Activated CD4-positive, alpha-beta T cell treated with anti-CD3 and anti-CD28 coated beads, Interleukin-2, amount 10 ng/mL, durations not matched to agents 24 days and 14 days (primary cell): ENCODE measurements at regions not wholly inside any gene's neighbourhood (a gene's known extent, or its start where the extent isn't known, plus 50 kb on each side); places are given as distances from the start of the nearest gene placed in this dataset.

ENCODE experiments used
- DNase-seq: peaks from one replicate; pipeline ENCODE4 v3.0.0; 2022
- H3K27ac Mint-ChIP-seq: one replicate; pipeline ENCODE4 v1.8.0; 2022; ENCODE audit warnings: mild to moderate bottlenecking, mixed read lengths
- H3K27me3 Mint-ChIP-seq: one replicate; pipeline ENCODE4 v1.8.0; 2022; ENCODE audit warnings: mixed read lengths
- H3K36me3 Mint-ChIP-seq: one replicate; pipeline ENCODE4 v1.8.0; 2022; ENCODE audit warnings: low read depth, mild to moderate bottlenecking, mixed read lengths
- H3K4me1 Mint-ChIP-seq: one replicate; pipeline ENCODE4 v1.8.0; 2021; ENCODE audit warnings: mixed read lengths
- H3K4me3 Mint-ChIP-seq: one replicate; pipeline ENCODE4 v1.8.0; 2022; ENCODE audit warnings: mild to moderate bottlenecking, moderate library complexity, mixed read lengths
- H3K9me3 Mint-ChIP-seq: one replicate; pipeline ENCODE4 v1.8.0; 2021; ENCODE audit warnings: mixed read lengths
- intact Hi-C: fragments of 100-400 bp; cut with micrococcal nuclease; formaldehyde crosslinking; loops from one replicate; pipeline ENCODE4 v1.15.1; 2023

GRCh38 chr12:76611533-76611932 is 52.0 kb upstream of the OSBPL8 start:
- Mint-ChIP-seq H3K27ac (no peak overlapping the region), H3K27me3 (peaks cover 17% of the 10 kb centered on the region)
- intact Hi-C loops, result no loop called here

DNA sequence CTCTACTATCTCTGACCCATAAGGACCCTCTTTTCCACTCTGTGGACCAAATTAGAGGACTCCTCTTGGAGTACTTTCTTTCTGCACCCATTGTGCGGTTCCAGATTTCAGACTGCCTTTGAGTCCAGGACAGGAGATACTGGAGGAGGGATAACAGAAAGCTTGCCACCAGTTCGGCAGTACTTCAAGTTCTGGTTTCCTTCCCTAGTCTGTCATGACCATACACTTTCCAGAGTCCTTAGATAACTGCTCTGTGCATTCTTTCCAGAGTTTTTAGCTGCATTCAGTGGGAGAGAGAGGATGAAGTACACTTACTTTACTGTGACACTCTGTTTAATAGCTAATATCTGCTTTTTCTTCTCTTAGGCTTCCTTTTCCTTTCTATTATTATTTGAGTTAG is 54.8 kb upstream of the OSBPL8 start:
- DNase-seq, result no peak

More at GRCh38 chr12:76611533-76611932, 52.0 kb upstream of the OSBPL8 start:
- no peak for DNase-seq
- no peaks in the 10 kb centered on the region for H3K9me3 Mint-ChIP-seq
- H3K4me1 Mint-ChIP-seq, result no peaks in the 10 kb centered on the region
- no peaks in the 10 kb centered on the region for H3K36me3 Mint-ChIP-seq
- H3K4me3 Mint-ChIP-seq, result no peak overlapping the region

DNA sequence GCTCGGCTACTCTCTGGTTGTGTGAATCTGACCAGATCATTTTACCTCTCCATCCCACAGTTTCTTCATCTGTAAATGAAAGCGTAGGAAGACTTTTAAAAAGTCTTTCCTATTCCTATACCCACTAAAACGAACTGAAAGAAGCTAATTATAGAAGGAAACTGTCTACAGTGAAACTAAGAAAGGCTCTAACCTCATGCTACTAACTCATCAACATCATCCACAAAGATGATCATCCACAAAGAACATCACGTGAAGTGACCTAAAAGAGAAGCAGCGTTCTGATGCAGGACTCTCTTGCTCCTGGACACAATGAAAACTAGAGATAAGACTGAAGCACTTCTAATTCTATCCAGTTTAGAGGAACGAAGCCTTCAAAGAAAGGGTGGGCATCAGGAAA is 58.5 kb upstream of the OSBPL8 start:
- no peaks in the 10 kb centered on the region for H3K36me3 Mint-ChIP-seq
- H3K9me3 Mint-ChIP-seq, result no peaks in the 10 kb centered on the region
- intact Hi-C loops, result no loop called here
- peaks cover 4% of the 10 kb centered on the region for H3K4me1 Mint-ChIP-seq
- no peak overlapping the region for H3K4me3 Mint-ChIP-seq
- no peak overlapping the region for H3K27ac Mint-ChIP-seq
- peaks cover 12% of the 10 kb centered on the region for H3K27me3 Mint-ChIP-seq
- no peak for DNase-seq

More for the DNA sequence above, 54.8 kb upstream of the OSBPL8 start:
- intact Hi-C loops, result no loop called here
- Mint-ChIP-seq H3K27ac (no peak overlapping the region), H3K4me1 (no peaks in the 10 kb centered on the region), H3K36me3 (no peaks in the 10 kb centered on the region), H3K27me3 (peaks cover 20% of the 10 kb centered on the region), H3K9me3 (no peaks in the 10 kb centered on the region), H3K4me3 (no peak overlapping the region)

- Mint-ChIP-seq H3K4me3 (no peak overlapping the region), H3K4me1 (peaks cover 4% of the 10 kb centered on the region), H3K27ac (no peak overlapping the region), H3K36me3 (no peaks in the 10 kb centered on the region), H3K27me3 (peaks cover 3% of the 10 kb centered on the region), H3K9me3 (no peaks in the 10 kb centered on the region)
- intact Hi-C loops, result loop anchor here (1.0 to 5.0 kb wide), 3 partner anchors 170 to 390 kb away; partner anchors contain the start of gene CSRP2
- peak; percentile 89 for DNase-seq
Observed at GRCh38 chr12:76621582-76622024, 62.0 kb upstream of the OSBPL8 start.

- Mint-ChIP-seq H3K4me1 (peaks cover 4% of the 10 kb centered on the region), H3K36me3 (no peaks in the 10 kb centered on the region), H3K27me3 (peaks cover 3% of the 10 kb centered on the region), H3K9me3 (no peaks in the 10 kb centered on the region), H3K27ac (no peak overlapping the region), H3K4me3 (no peak overlapping the region)
- no peak for DNase-seq
- intact Hi-C loops, result loop anchor here (5.0 kb wide), 1 partner anchor 255 kb away; the partner anchor contains the start of gene CSRP2
Observed at GRCh38 chr12:76622351-76622750, 62.8 kb upstream of the OSBPL8 start.

DNA sequence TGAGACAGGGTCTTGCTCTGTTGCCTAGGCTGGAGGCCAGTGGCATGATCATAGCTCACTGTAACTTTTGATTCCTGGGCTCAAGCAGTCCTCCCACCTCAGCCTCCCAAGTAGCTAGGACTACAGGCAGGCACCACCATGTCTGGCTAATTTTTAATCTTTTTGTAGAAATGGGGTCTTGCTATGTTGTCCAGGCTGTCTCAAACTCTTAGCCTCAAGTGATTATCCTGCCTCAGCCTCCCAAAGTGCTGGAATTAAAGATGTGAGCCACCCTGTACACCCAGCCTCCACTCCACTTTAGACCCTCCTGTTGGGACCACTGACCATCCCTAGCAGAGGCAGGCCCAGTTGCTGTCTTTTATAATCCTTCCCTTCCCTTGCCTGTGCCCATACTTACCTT is 63.3 kb upstream of the OSBPL8 start:
- Mint-ChIP-seq H3K27ac (no peak overlapping the region), H3K4me3 (no peak overlapping the region), H3K27me3 (peaks cover 2% of the 10 kb centered on the region), H3K9me3 (no peaks in the 10 kb centered on the region), H3K4me1 (peaks cover 4% of the 10 kb centered on the region), H3K36me3 (no peaks in the 10 kb centered on the region)
- intact Hi-C loops, result loop anchor here (5.0 kb wide), 1 partner anchor 254 kb away; the partner anchor contains the start of gene CSRP2
- DNase-seq, result no peak

GRCh38 chr12:76623931-76624330 is 64.4 kb upstream of the OSBPL8 start:
- Mint-ChIP-seq H3K4me3 (no peak overlapping the region), H3K27me3 (no peaks in the 10 kb centered on the region), H3K36me3 (no peaks in the 10 kb centered on the region), H3K9me3 (no peaks in the 10 kb centered on the region), H3K4me1 (peaks cover 4% of the 10 kb centered on the region), H3K27ac (no peak overlapping the region)
- intact Hi-C loops, result loop anchor here (5.0 kb wide), 1 partner anchor 253 kb away; the partner anchor contains the start of gene CSRP2
- no peak for DNase-seq

DNA sequence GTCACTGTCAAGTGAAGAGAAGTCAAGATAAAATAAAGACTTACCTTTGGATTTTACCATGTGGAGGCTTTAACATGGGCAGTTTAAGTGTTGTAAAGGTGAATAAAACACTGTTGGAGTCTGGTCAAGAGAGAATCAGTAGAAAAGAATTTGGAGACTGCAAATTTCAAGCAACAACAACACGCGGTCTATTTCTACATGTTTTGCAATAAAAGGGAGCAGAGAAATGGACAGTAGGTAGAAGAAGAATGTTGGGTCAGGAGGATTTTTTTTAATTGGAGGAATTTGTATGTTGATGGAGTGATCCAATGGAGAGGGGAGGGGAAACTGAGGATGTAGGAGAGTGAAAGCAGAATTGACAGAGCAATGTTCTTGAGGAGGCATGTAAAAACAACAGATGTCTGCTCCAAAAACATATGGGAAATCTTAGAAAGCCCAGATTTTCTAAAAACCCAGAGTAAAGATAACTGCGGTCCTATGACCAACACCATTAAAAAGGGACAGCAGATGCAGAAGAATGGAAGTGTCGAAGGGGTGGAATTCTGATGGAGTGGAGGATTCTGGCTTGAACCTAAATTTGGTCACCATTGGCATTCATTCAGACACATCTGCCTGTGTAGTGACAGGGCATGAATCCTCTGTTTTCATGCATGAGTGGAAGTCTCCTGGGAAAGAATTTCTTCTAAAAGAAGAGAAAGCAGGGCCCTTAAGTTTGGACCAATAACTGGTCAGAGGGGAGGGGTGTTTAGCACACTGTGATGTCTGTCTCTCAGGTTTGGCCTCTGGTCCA is 68.0 kb upstream of the OSBPL8 start:
- H3K27ac Mint-ChIP-seq, result no peak overlapping the region
- no peaks in the 10 kb centered on the region for H3K4me1 Mint-ChIP-seq
- H3K27me3 Mint-ChIP-seq, result no peaks in the 10 kb centered on the region
- no peaks in the 10 kb centered on the region for H3K9me3 Mint-ChIP-seq
- no peaks in the 10 kb centered on the region for H3K36me3 Mint-ChIP-seq
- no peak overlapping the region for H3K4me3 Mint-ChIP-seq
- no peak for DNase-seq
- intact Hi-C loops, result no loop called here

DNA sequence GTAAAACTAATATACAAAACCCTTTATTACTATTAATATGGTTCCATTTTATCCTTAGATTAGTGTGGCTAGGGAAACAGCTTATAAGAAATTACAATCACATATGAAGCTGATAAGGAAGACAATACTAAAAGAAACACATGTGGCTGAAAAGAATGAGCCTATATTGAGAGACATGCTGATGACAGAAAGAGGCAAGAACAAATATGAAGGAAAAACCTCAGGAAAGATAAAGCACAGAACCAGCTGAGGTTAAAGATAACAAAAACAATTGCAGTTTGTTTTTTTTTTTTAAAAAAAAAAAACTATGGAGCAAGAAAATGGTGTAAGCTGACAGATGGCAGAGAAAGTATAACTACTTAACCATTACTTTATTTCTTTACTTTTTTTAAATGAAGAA is 69.2 kb upstream of the OSBPL8 start:
- intact Hi-C loops, result no loop called here

GRCh38 chr12:76631741-76632140 is 72.2 kb upstream of the OSBPL8 start:
- Mint-ChIP-seq H3K4me1 (peaks cover 4% of the 10 kb centered on the region), H3K27ac (no peak overlapping the region), H3K9me3 (no peaks in the 10 kb centered on the region), H3K4me3 (no peak overlapping the region), H3K36me3 (no peaks in the 10 kb centered on the region), H3K27me3 (no peaks in the 10 kb centered on the region)
- intact Hi-C loops, result no loop called here
- no peak for DNase-seq

More for the DNA sequence above, 69.2 kb upstream of the OSBPL8 start:
- H3K36me3 Mint-ChIP-seq, result no peaks in the 10 kb centered on the region
- H3K9me3 Mint-ChIP-seq, result no peaks in the 10 kb centered on the region
- no peaks in the 10 kb centered on the region for H3K27me3 Mint-ChIP-seq
- H3K4me3 Mint-ChIP-seq, result no peak overlapping the region
- no peaks in the 10 kb centered on the region for H3K4me1 Mint-ChIP-seq
- DNase-seq, result no peak
- H3K27ac Mint-ChIP-seq, result no peak overlapping the region

DNA sequence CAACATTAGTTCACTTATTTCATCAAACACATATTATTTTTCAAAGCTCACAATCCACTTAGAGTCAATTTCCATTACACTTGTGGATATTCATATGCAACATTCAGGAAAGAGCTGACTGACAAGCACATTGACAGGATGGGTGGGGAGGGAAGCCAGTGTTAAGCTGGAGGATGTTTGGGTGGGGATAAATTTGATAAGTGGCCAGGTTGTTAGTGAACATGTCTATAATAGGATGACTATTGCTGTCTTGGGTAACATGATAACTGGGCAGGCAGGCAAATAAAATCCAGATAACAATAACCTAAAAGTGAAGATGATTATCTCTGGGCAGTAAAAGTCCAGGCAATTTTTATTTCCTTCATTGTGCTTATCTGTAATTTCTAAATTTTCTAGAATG is 73.8 kb upstream of the OSBPL8 start:
- H3K4me3 Mint-ChIP-seq, result no peak overlapping the region
- peaks cover 4% of the 10 kb centered on the region for H3K4me1 Mint-ChIP-seq
- intact Hi-C loops, result no loop called here
- DNase-seq, result no peak
- H3K27me3 Mint-ChIP-seq, result no peaks in the 10 kb centered on the region
- H3K27ac Mint-ChIP-seq, result no peak overlapping the region
- H3K9me3 Mint-ChIP-seq, result no peaks in the 10 kb centered on the region
- H3K36me3 Mint-ChIP-seq, result no peaks in the 10 kb centered on the region

DNA sequence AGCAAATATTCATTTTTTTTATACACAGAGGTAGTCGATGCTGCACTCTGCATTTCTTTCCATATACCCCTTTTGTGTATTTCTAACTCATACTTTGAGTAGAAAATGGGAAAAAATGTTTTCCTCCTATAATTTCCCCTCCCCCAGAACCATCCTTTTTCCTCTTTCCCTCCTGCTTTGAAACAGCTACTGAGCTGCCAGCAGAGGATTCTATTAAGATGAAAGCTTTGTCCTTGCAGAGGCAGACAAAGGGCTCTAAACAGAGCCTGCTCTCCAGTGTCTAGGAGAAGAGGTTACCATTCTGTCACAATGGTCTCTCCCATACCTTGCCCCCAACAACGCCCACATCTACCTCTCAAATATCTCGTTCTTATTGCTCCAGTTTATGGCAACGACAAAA is 74.6 kb upstream of the OSBPL8 start:
- DNase-seq, result no peak
- Mint-ChIP-seq H3K4me3 (no peak overlapping the region), H3K36me3 (no peaks in the 10 kb centered on the region), H3K27me3 (no peaks in the 10 kb centered on the region), H3K27ac (no peak overlapping the region), H3K9me3 (no peaks in the 10 kb centered on the region), H3K4me1 (peaks cover 4% of the 10 kb centered on the region)
- intact Hi-C loops, result no loop called here

GRCh38 chr12:76636121-76636692 is 76.6 kb upstream of the OSBPL8 start:
- no peak overlapping the region for H3K27ac Mint-ChIP-seq

GRCh38 chr12:76637807-76638206 is 78.2 kb upstream of the OSBPL8 start:
- Mint-ChIP-seq H3K27ac (no peak overlapping the region), H3K4me1 (peaks cover 4% of the 10 kb centered on the region), H3K36me3 (no peaks in the 10 kb centered on the region), H3K9me3 (no peaks in the 10 kb centered on the region), H3K27me3 (no peaks in the 10 kb centered on the region), H3K4me3 (no peak overlapping the region)
- intact Hi-C loops, result no loop called here
- DNase-seq, result no peak

More at GRCh38 chr12:76636121-76636692, 76.6 kb upstream of the OSBPL8 start:
- H3K36me3 Mint-ChIP-seq, result no peaks in the 10 kb centered on the region
- peaks cover 4% of the 10 kb centered on the region for H3K4me1 Mint-ChIP-seq
- intact Hi-C loops, result no loop called here
- H3K9me3 Mint-ChIP-seq, result no peaks in the 10 kb centered on the region
- no peak overlapping the region for H3K4me3 Mint-ChIP-seq
- no peaks in the 10 kb centered on the region for H3K27me3 Mint-ChIP-seq
- DNase-seq, result no peak
